Iris pigment epithelial cell (primary cell): ENCODE measurements at regions not wholly inside any gene's neighbourhood (a gene's known extent, or its start where the extent isn't known, plus 50 kb on each side); places are given as distances from the start of the nearest gene placed in this dataset.
"Not testable (repeated sequence)": the region's sequence is repeated elsewhere in the genome, so short reads cannot be mapped to it uniquely, and the experiment has no call there.

Source experiments
- DNase-seq: peaks from one replicate; pipeline ENCODE4 v3.0.0-alpha.2; 2011; ENCODE audit warnings: low read depth

- DNase-seq: no peak
Measured at GRCh38 chr2:16726577-16726976, 60.9 kb upstream of the CYRIA start.

GRCh38 chr2:16726147-16726546 lies 60.5 kb upstream of the CYRIA start:
- no peak for DNase-seq

GRCh38 chr2:16725549-16725948 lies 59.9 kb upstream of the CYRIA start:
- DNase-seq: no peak

GRCh38 chr2:16722677-16723076 lies 57.0 kb upstream of the CYRIA start:
- no peak for DNase-seq

- DNase-seq: no peak
Measured at GRCh38 chr2:16722126-16722525, 56.5 kb upstream of the CYRIA start.

- DNase-seq: not testable (repeated sequence)
Measured at GRCh38 chr2:16721529-16721928, 55.9 kb upstream of the CYRIA start.

- DNase-seq: not testable (repeated sequence)
Measured at GRCh38 chr2:16720737-16721136, 55.1 kb upstream of the CYRIA start.

GRCh38 chr2:16719485-16719808 lies 53.8 kb upstream of the CYRIA start:
- DNase-seq: no peak

GRCh38 chr2:16718576-16719484 lies 53.2 kb upstream of the CYRIA start:
- no peak for DNase-seq

- no peak for DNase-seq
Measured at GRCh38 chr2:16717477-16717876, 51.8 kb upstream of the CYRIA start.

GRCh38 chr2:16716944-16717343 lies 51.3 kb upstream of the CYRIA start:
- DNase-seq: no peak

GRCh38 chr2:16716024-16716423 lies 50.4 kb upstream of the CYRIA start:
- no peak for DNase-seq
